HepG2 (cell line): ENCODE measurements at regions not wholly inside any gene's neighbourhood (a gene's known extent, or its start where the extent isn't known, plus 50 kb on each side); places are given as distances from the start of the nearest gene placed in this dataset.

Source experiments
- REPIN1 ChIP-seq: sonication (generic); formaldehyde crosslinking; IDR thresholded peaks from 2 replicates; pipeline ENCODE4 v1.8.0; 2022; ENCODE audit warnings: missing genetic modification reagents, low read depth, mild to moderate bottlenecking, borderline replicate concordance
- SP140L ChIP-seq: sonication (generic); formaldehyde crosslinking; IDR thresholded peaks from 2 replicates; pipeline ENCODE4 v1.4.0; 2020; ENCODE audit warnings: missing genetic modification reagents, borderline replicate concordance
- ZBTB40 ChIP-seq, 2 experiments: fragments of 450-650 bp in 1 of 2; sonication (generic) in 1 of 2; formaldehyde crosslinking in 1 of 2; IDR thresholded peaks; 2 replicates each; pipeline versions ENCODE4 v1.6.1 to v1.8.0; 2016 to 2022; ENCODE audit warnings: antibody characterized with exemption in 1 of 2, mild to moderate bottlenecking in 1 of 2, missing genetic modification reagents in 1 of 2
- ZBTB7A ChIP-seq: sonication (generic); formaldehyde crosslinking; IDR thresholded peaks from 2 replicates; pipeline ENCODE4 v1.8.0; 2022; ENCODE audit warnings: mild to moderate bottlenecking, missing genetic modification reagents
- ZNF343 ChIP-seq: sonication (generic); formaldehyde crosslinking; IDR thresholded peaks from 2 replicates; pipeline ENCODE4 v1.4.0; 2020; ENCODE audit warnings: mild to moderate bottlenecking, missing genetic modification reagents

- TF ChIP-seq ZBTB40 (IDR thresholded peaks at IDR 0.05), result no peak
- TF ChIP-seq ZBTB40 (CRISPR knock-in tag; IDR thresholded peaks at IDR 0.05), result no peak
- TF ChIP-seq REPIN1 (CRISPR knock-in tag), result no peak
- no peak for TF ChIP-seq ZBTB7A (CRISPR knock-in tag)
- TF ChIP-seq SP140L (CRISPR knock-in tag), result no peak
- TF ChIP-seq ZNF343 (CRISPR knock-in tag), result no peak
Measured at GRCh38 chr18:67634631-67635338, 118.3 kb upstream of the DSEL start (continued).
